H9 (cell line): ENCODE measurements at regions not wholly inside any gene's neighbourhood (a gene's known extent, or its start where the extent isn't known, plus 50 kb on each side); places are given as distances from the start of the nearest gene placed in this dataset.

ENCODE experiments used
- DNase-seq: peaks from one replicate; pipeline ENCODE4 v3.0.0-alpha.2; 2017
- H2AFZ ChIP-seq: one replicate; pipeline ENCODE4 v1.6.1; 2013; ENCODE audit warnings: mild to moderate bottlenecking, low read length, control low read depth, moderate library complexity
- H2AK5ac ChIP-seq: 2 replicates; pipeline ENCODE4 v1.6.1; 2013; ENCODE audit warnings: low read length, control low read depth, mixed read lengths; ENCODE audit not compliant: insufficient read length
- H2BK120ac ChIP-seq: one replicate; pipeline ENCODE4 v1.6.1; 2013; ENCODE audit warnings: low read depth, mild to moderate bottlenecking, low read length, control low read depth, inconsistent platforms; ENCODE audit not compliant: poor library complexity, severe bottlenecking
- H2BK12ac ChIP-seq: 2 replicates; pipeline ENCODE4 v1.6.1; 2013; ENCODE audit warnings: low read length, control low read depth, mixed read lengths, low read depth; ENCODE audit not compliant: insufficient read length
- H2BK15ac ChIP-seq: 2 replicates; pipeline ENCODE4 v1.6.1; 2013; ENCODE audit warnings: low read depth, low read length, control low read depth
- H2BK20ac ChIP-seq: one replicate; pipeline ENCODE4 v1.6.1; 2013; ENCODE audit warnings: low read depth, mild to moderate bottlenecking, low read length, control low read depth, inconsistent platforms; ENCODE audit not compliant: poor library complexity, severe bottlenecking
- H2BK5ac ChIP-seq: 2 replicates; pipeline ENCODE4 v1.6.1; 2013; ENCODE audit warnings: low read length, control low read depth, mixed read lengths; ENCODE audit not compliant: insufficient read length
- H3K14ac ChIP-seq: 2 replicates; pipeline ENCODE4 v1.6.1; 2013; ENCODE audit warnings: low read length, control low read depth; ENCODE audit not compliant: insufficient read depth
- H3K18ac ChIP-seq: 2 replicates; pipeline ENCODE4 v1.6.1; 2013; ENCODE audit warnings: low read depth, mild to moderate bottlenecking, mixed read lengths, low read length, control low read depth; ENCODE audit not compliant: insufficient read length
- H3K23ac ChIP-seq: 2 replicates; pipeline ENCODE4 v1.6.1; 2013; ENCODE audit warnings: low read length, control low read depth, mixed read lengths, low read depth; ENCODE audit not compliant: insufficient read length
- H3K23me2 ChIP-seq: 2 replicates; pipeline ENCODE4 v1.6.1; 2013; ENCODE audit warnings: low read depth, mild to moderate bottlenecking, mixed read lengths, low read length, control low read depth; ENCODE audit not compliant: insufficient read length, poor library complexity, severe bottlenecking
- H3K27ac ChIP-seq: 2 replicates; pipeline ENCODE4 v1.5.1; 2013; ENCODE audit warnings: low read length, control low read depth, mixed read lengths, low read depth; ENCODE audit not compliant: insufficient read length
- H3K27me3 ChIP-seq: 2 replicates; pipeline ENCODE4 v1.6.1; 2013; ENCODE audit warnings: low read length, control low read depth, inconsistent platforms; ENCODE audit not compliant: insufficient read depth
- H3K4ac ChIP-seq: 2 replicates; pipeline ENCODE4 v1.6.1; 2013; ENCODE audit warnings: low read depth, mild to moderate bottlenecking, control low read depth, inconsistent platforms, low read length, moderate library complexity
- H3K4me1 ChIP-seq: 2 replicates; pipeline ENCODE4 v1.6.1; 2013; ENCODE audit warnings: low read length, control low read depth, inconsistent platforms; ENCODE audit not compliant: insufficient read depth
- H3K4me2 ChIP-seq: 2 replicates; pipeline ENCODE4 v1.6.1; 2013; ENCODE audit warnings: low read length, control low read depth, mixed read lengths; ENCODE audit not compliant: insufficient read length, insufficient read depth
- H3K56ac ChIP-seq: 2 replicates; pipeline ENCODE4 v1.6.1; 2013; ENCODE audit warnings: low read depth, mild to moderate bottlenecking, mixed read lengths, low read length, control low read depth; ENCODE audit not compliant: insufficient read length
- H3K79me1 ChIP-seq: 2 replicates; pipeline ENCODE4 v1.6.1; 2013; ENCODE audit warnings: low read depth, mild to moderate bottlenecking, moderate library complexity, low read length, control low read depth, inconsistent platforms; ENCODE audit not compliant: insufficient read depth, poor library complexity, severe bottlenecking
- H3K79me2 ChIP-seq: 2 replicates; pipeline ENCODE4 v1.6.1; 2013; ENCODE audit warnings: low read length, control low read depth, inconsistent platforms; ENCODE audit not compliant: insufficient read depth
- H3K9ac ChIP-seq: 2 replicates; pipeline ENCODE4 v1.6.1; 2013; ENCODE audit warnings: low read length, control low read depth, mixed read lengths; ENCODE audit not compliant: insufficient read length; ENCODE audit errors: extremely low read depth
- H3K9me3 ChIP-seq: one replicate; pipeline ENCODE4 v1.6.1; 2013; ENCODE audit warnings: low read depth, low read length, inconsistent platforms; ENCODE audit not compliant: control insufficient read depth
- H3T11ph ChIP-seq: one replicate; pipeline ENCODE4 v1.6.1; 2013; ENCODE audit warnings: mild to moderate bottlenecking, low read length, control low read depth, inconsistent platforms
- H4K20me1 ChIP-seq: one replicate; pipeline ENCODE4 v1.6.1; 2013; ENCODE audit not compliant: control insufficient read depth, insufficient read length, insufficient read depth
- H4K5ac ChIP-seq: 2 replicates; pipeline ENCODE4 v1.6.1; 2013; ENCODE audit warnings: low read depth, mild to moderate bottlenecking, mixed read lengths, low read length, control low read depth; ENCODE audit not compliant: insufficient read length
- H4K8ac ChIP-seq: replicated peaks from 2 replicates; pipeline ENCODE4 v1.6.1; 2013; ENCODE audit warnings: low read length, control low read depth, mixed read lengths, low read depth; ENCODE audit not compliant: insufficient read length
- H4K91ac ChIP-seq: 2 replicates; pipeline ENCODE4 v1.6.1; 2013; ENCODE audit warnings: low read depth, mild to moderate bottlenecking, moderate library complexity, mixed read lengths, low read length, control low read depth; ENCODE audit not compliant: insufficient read length
- H3K27ac Mint-ChIP-seq, 3 experiments: 2 replicates in 2 of 3; 3 replicates in 1 of 3; pipeline ENCODE4 v1.8.0; 2020 to 2021; ENCODE audit warnings: mixed read lengths in 3 of 3, mild to moderate bottlenecking in 1 of 3, moderate library complexity in 1 of 3
- H3K27me3 Mint-ChIP-seq: 2 replicates; pipeline ENCODE4 v1.8.0; 2021; ENCODE audit warnings: low read depth, mild to moderate bottlenecking, moderate library complexity, mixed read lengths
- H3K36me3 Mint-ChIP-seq, 3 experiments: 2 replicates in 2 of 3; 3 replicates in 1 of 3; pipeline ENCODE4 v1.8.0; 2020 to 2021; ENCODE audit warnings: low read depth in 3 of 3, mixed read lengths in 3 of 3; ENCODE audit not compliant: insufficient read depth in 1 of 3
- H3K4me1 Mint-ChIP-seq, 2 experiments: 2 replicates each; pipeline ENCODE4 v1.8.0; 2020; ENCODE audit warnings: mixed read lengths in 2 of 2
- H3K4me3 Mint-ChIP-seq, 2 experiments: 2 replicates in 1 of 2; 3 replicates in 1 of 2; pipeline ENCODE4 v1.8.0; 2020 to 2021; ENCODE audit warnings: mild to moderate bottlenecking in 2 of 2, mixed read lengths in 2 of 2, moderate library complexity in 1 of 2
- H3K9me3 Mint-ChIP-seq, 2 experiments: 2 replicates in 1 of 2; 3 replicates in 1 of 2; pipeline ENCODE4 v1.8.0; 2020; ENCODE audit warnings: mild to moderate bottlenecking in 2 of 2, mixed read lengths in 2 of 2, moderate library complexity in 1 of 2
- WGBS: extraction: QIAGEN DNeasy Blood & Tissue Kit; methylation state at CpG from one replicate; pipeline ENCODE4 v1.1.7; 2013; ENCODE audit warnings: missing lambda C conversion rate, low lambda C conversion rate, mixed read lengths; ENCODE audit not compliant: insufficient read length; ENCODE audit errors: extremely low coverage; 5-methylcytosine and 5-hydroxymethylcytosine counted together
- TF ChIP-seq, protein P1 (sequence below): fragments of 200-600 bp; sonication (generic); conservative IDR thresholded peaks from 3 replicates; pipeline ENCODE4 v1.8.0; 2021; ENCODE audit warnings: antibody characterized with exemption, mild to moderate bottlenecking

GRCh38 chr3:43160664-43161063, 54.8 kb upstream of the POMGNT2 start:
- no peak for DNase-seq
- no peak overlapping the region for H4K5ac ChIP-seq
- H3K4me3 Mint-ChIP-seq: no peak overlapping the region
- H3K79me2 ChIP-seq: no peaks in the 10 kb centered on the region
- H3K4ac ChIP-seq: no peak overlapping the region
- H2AK5ac ChIP-seq: no peak overlapping the region
- H3K9me3 Mint-ChIP-seq: no peaks in the 10 kb centered on the region; a peak in 1 of 5 replicates
- H3K4me1 ChIP-seq: peaks cover 4% of the 10 kb centered on the region; the same call in 1 of the 2 replicates
- H3K27ac Mint-ChIP-seq: no peak overlapping the region
- peaks cover 2% of the 10 kb centered on the region for H3K27me3 Mint-ChIP-seq
- H3K4me1 Mint-ChIP-seq: peaks cover 14 to 15% of the 10 kb centered on the region in 2 experiments
- H2BK15ac ChIP-seq: no peak overlapping the region
- no peak overlapping the region for H4K8ac ChIP-seq
- H3K14ac ChIP-seq: no peak overlapping the region
- WGBS: no CpG with 5 or more reads among the region's 1 CpG
- H4K91ac ChIP-seq: no peak overlapping the region
- no peak overlapping the region for H3T11ph ChIP-seq
- H2BK5ac ChIP-seq: no peak overlapping the region
- H3K9me3 ChIP-seq: no peaks in the 10 kb centered on the region
- TF ChIP-seq, protein P1, sequence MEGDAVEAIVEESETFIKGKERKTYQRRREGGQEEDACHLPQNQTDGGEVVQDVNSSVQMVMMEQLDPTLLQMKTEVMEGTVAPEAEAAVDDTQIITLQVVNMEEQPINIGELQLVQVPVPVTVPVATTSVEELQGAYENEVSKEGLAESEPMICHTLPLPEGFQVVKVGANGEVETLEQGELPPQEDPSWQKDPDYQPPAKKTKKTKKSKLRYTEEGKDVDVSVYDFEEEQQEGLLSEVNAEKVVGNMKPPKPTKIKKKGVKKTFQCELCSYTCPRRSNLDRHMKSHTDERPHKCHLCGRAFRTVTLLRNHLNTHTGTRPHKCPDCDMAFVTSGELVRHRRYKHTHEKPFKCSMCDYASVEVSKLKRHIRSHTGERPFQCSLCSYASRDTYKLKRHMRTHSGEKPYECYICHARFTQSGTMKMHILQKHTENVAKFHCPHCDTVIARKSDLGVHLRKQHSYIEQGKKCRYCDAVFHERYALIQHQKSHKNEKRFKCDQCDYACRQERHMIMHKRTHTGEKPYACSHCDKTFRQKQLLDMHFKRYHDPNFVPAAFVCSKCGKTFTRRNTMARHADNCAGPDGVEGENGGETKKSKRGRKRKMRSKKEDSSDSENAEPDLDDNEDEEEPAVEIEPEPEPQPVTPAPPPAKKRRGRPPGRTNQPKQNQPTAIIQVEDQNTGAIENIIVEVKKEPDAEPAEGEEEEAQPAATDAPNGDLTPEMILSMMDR: no peak
- H2BK20ac ChIP-seq: no peak overlapping the region
- no peak overlapping the region for H3K27ac ChIP-seq
- H3K23me2 ChIP-seq: no peaks in the 10 kb centered on the region
- H2BK120ac ChIP-seq: no peak overlapping the region
- H3K36me3 Mint-ChIP-seq: no peaks in the 10 kb centered on the region
- no peak overlapping the region for H3K4me2 ChIP-seq
- no peak overlapping the region for H3K9ac ChIP-seq
- H3K23ac ChIP-seq: no peak overlapping the region
- H3K27me3 ChIP-seq: no peaks in the 10 kb centered on the region
- no peak overlapping the region for H3K56ac ChIP-seq
- no peak overlapping the region for H3K18ac ChIP-seq
- H3K79me1 ChIP-seq: no peaks in the 10 kb centered on the region
- no peaks in the 10 kb centered on the region for H4K20me1 ChIP-seq
- no peak overlapping the region for H2AFZ ChIP-seq
- H2BK12ac ChIP-seq: no peak overlapping the region
